KMS-11 (cell line): ENCODE measurements at regions not wholly inside any gene's neighbourhood (a gene's known extent, or its start where the extent isn't known, plus 50 kb on each side); places are given as distances from the start of the nearest gene placed in this dataset.

Source experiments
- H2AFZ ChIP-seq: fragments of 200-600 bp; sonication (generic); 2 replicates; pipeline ENCODE4 v1.6.1; 2016; ENCODE audit warnings: antibody characterized with exemption, mixed run types, low read depth
- H3K27ac ChIP-seq: fragments of 200-600 bp; sonication (generic); 2 replicates; pipeline ENCODE4 v1.6.1; 2016; ENCODE audit warnings: mild to moderate bottlenecking, mixed run types
- H3K27me3 ChIP-seq: fragments of 200-600 bp; sonication (generic); 2 replicates; pipeline ENCODE4 v1.6.1; 2017; ENCODE audit warnings: mild to moderate bottlenecking, low read depth, mixed run types, moderate library complexity; ENCODE audit not compliant: insufficient read depth
- H3K36me3 ChIP-seq: fragments of 200-600 bp; sonication (generic); 2 replicates; pipeline ENCODE4 v1.6.1; 2017; ENCODE audit warnings: mild to moderate bottlenecking, mixed run types; ENCODE audit not compliant: insufficient read depth
- H3K4me1 ChIP-seq: fragments of 200-600 bp; sonication (generic); 2 replicates; pipeline ENCODE4 v1.6.1; 2016; ENCODE audit warnings: mild to moderate bottlenecking, low read depth, mixed run types; ENCODE audit not compliant: poor library complexity, severe bottlenecking
- H3K4me2 ChIP-seq: fragments of 200-600 bp; sonication (generic); 2 replicates; pipeline ENCODE4 v1.7.0; 2016; ENCODE audit warnings: mild to moderate bottlenecking, mixed run types
- H3K4me3 ChIP-seq: fragments of 200-600 bp; sonication (generic); IDR thresholded peaks from 2 replicates; pipeline ENCODE4 v1.6.1; 2017; ENCODE audit warnings: low read depth, low read length, mixed read lengths; ENCODE audit not compliant: insufficient read depth
- H3K79me2 ChIP-seq: fragments of 200-600 bp; sonication (generic); 2 replicates; pipeline ENCODE4 v1.6.1; 2016; ENCODE audit warnings: low read depth, mixed run types; ENCODE audit not compliant: insufficient read depth
- H3K9ac ChIP-seq: fragments of 200-600 bp; sonication (generic); 2 replicates; pipeline ENCODE4 v1.6.1; 2016; ENCODE audit warnings: mild to moderate bottlenecking, mixed run types
- H4K20me1 ChIP-seq: fragments of 200-600 bp; sonication (generic); 2 replicates; pipeline ENCODE4 v1.6.1; 2016; ENCODE audit warnings: mild to moderate bottlenecking, mixed run types; ENCODE audit not compliant: insufficient read depth
- CTCF ChIP-seq: fragments of 200-600 bp; sonication (generic); conservative IDR thresholded peaks from 2 replicates; pipeline ENCODE4 v1.6.1; 2017; ENCODE audit warnings: low read depth, mild to moderate bottlenecking, antibody characterized with exemption, low read length, moderate library complexity, mixed read lengths

GRCh38 chr6:48240287-48240686 is 129.3 kb upstream of the PTCHD4 start:
- Histone ChIP-seq H4K20me1 (no peaks in the 10 kb centered on the region), H3K4me2 (no peak overlapping the region)
- TF ChIP-seq CTCF = no peak

GRCh38 chr6:48236375-48236774 is 125.4 kb upstream of the PTCHD4 start:
- H2AFZ ChIP-seq = no peak overlapping the region

More at GRCh38 chr6:48240287-48240686, 129.3 kb upstream of the PTCHD4 start:
- Histone ChIP-seq H3K9ac (no peak overlapping the region), H3K36me3 (no peaks in the 10 kb centered on the region), H3K79me2 (no peaks in the 10 kb centered on the region), H2AFZ (no peak overlapping the region), H3K4me3 (no peak overlapping the region), H3K27ac (no peak overlapping the region), H3K27me3 (no peaks in the 10 kb centered on the region), H3K4me1 (no peaks in the 10 kb centered on the region)

GRCh38 chr6:48233063-48233462 is 122.1 kb upstream of the PTCHD4 start:
- H3K27me3 ChIP-seq = no peaks in the 10 kb centered on the region

More at GRCh38 chr6:48236375-48236774, 125.4 kb upstream of the PTCHD4 start:
- H3K4me1 ChIP-seq = no peaks in the 10 kb centered on the region
- TF ChIP-seq CTCF = no peak
- no peaks in the 10 kb centered on the region for H4K20me1 ChIP-seq
- H3K4me2 ChIP-seq = no peak overlapping the region
- no peaks in the 10 kb centered on the region for H3K79me2 ChIP-seq
- H3K27me3 ChIP-seq = no peaks in the 10 kb centered on the region
- H3K36me3 ChIP-seq = no peaks in the 10 kb centered on the region
- no peak overlapping the region for H3K27ac ChIP-seq
- no peak overlapping the region for H3K4me3 ChIP-seq
- no peak overlapping the region for H3K9ac ChIP-seq

GRCh38 chr6:48229841-48230240 is 118.8 kb upstream of the PTCHD4 start:
- Histone ChIP-seq H3K36me3 (no peaks in the 10 kb centered on the region), H3K4me2 (no peak overlapping the region), H4K20me1 (no peaks in the 10 kb centered on the region), H3K27me3 (no peaks in the 10 kb centered on the region), H3K27ac (no peak overlapping the region), H3K9ac (no peak overlapping the region), H3K4me3 (no peak overlapping the region), H3K79me2 (no peaks in the 10 kb centered on the region), H2AFZ (no peak overlapping the region), H3K4me1 (no peaks in the 10 kb centered on the region)
- TF ChIP-seq CTCF = no peak

More at GRCh38 chr6:48233063-48233462, 122.1 kb upstream of the PTCHD4 start:
- no peak for TF ChIP-seq CTCF
- no peak overlapping the region for H3K4me2 ChIP-seq
- no peaks in the 10 kb centered on the region for H4K20me1 ChIP-seq
- no peak overlapping the region for H2AFZ ChIP-seq
- H3K36me3 ChIP-seq = no peaks in the 10 kb centered on the region
- no peak overlapping the region for H3K27ac ChIP-seq
- H3K4me3 ChIP-seq = no peak overlapping the region
- H3K4me1 ChIP-seq = no peaks in the 10 kb centered on the region
- no peaks in the 10 kb centered on the region for H3K79me2 ChIP-seq
- H3K9ac ChIP-seq = no peak overlapping the region
